Glutamatergic neuron (in vitro differentiated cells): ENCODE measurements at regions not wholly inside any gene's neighbourhood (a gene's known extent, or its start where the extent isn't known, plus 50 kb on each side); places are given as distances from the start of the nearest gene placed in this dataset.

Source experiments
- DNase-seq: peaks from one replicate; pipeline ENCODE4 v3.0.0; 2022
- H3K27ac Mint-ChIP-seq: one replicate; pipeline ENCODE4 v1.8.0; 2020; ENCODE audit warnings: mild to moderate bottlenecking, mixed read lengths, inconsistent platforms; ENCODE audit not compliant: unreplicated experiment
- H3K27me3 Mint-ChIP-seq: one replicate; pipeline ENCODE4 v1.8.0; 2020; ENCODE audit warnings: mild to moderate bottlenecking, moderate library complexity, mixed read lengths, inconsistent platforms; ENCODE audit not compliant: unreplicated experiment
- H3K36me3 Mint-ChIP-seq: one replicate; pipeline ENCODE4 v1.8.0; 2020; ENCODE audit warnings: mild to moderate bottlenecking, mixed read lengths, inconsistent platforms; ENCODE audit not compliant: unreplicated experiment
- H3K4me1 Mint-ChIP-seq: one replicate; pipeline ENCODE4 v1.8.0; 2020; ENCODE audit warnings: mild to moderate bottlenecking, low read depth, mixed read lengths, inconsistent platforms; ENCODE audit not compliant: unreplicated experiment
- H3K4me3 Mint-ChIP-seq: one replicate; pipeline ENCODE4 v1.8.0; 2020; ENCODE audit warnings: mild to moderate bottlenecking, mixed read lengths, inconsistent platforms; ENCODE audit not compliant: unreplicated experiment
- H3K9me3 Mint-ChIP-seq: one replicate; pipeline ENCODE4 v1.8.0; 2020; ENCODE audit warnings: mild to moderate bottlenecking, moderate library complexity, mixed read lengths, inconsistent platforms; ENCODE audit not compliant: unreplicated experiment
- CTCF ChIP-seq: fragments of 200-600 bp; sonication (generic); IDR thresholded peaks from one replicate; pipeline ENCODE4 v1.5.0; 2021; ENCODE audit not compliant: partially characterized antibody, unreplicated experiment

- DNase-seq = peak; percentile 22
- H3K36me3 Mint-ChIP-seq = peaks cover 6% of the 10 kb centered on the region
- no peak overlapping the region for H3K27ac Mint-ChIP-seq
- H3K9me3 Mint-ChIP-seq = peaks cover 14% of the 10 kb centered on the region
- H3K27me3 Mint-ChIP-seq = peaks cover 5% of the 10 kb centered on the region
- TF ChIP-seq CTCF = no peak
- H3K4me3 Mint-ChIP-seq = no peak overlapping the region
- no peaks in the 10 kb centered on the region for H3K4me1 Mint-ChIP-seq
Measured at GRCh38 chr1:5522531-5523145, 469.6 kb downstream of the NPHP4 start.

- no peaks in the 10 kb centered on the region for H3K4me1 Mint-ChIP-seq
- H3K36me3 Mint-ChIP-seq = peaks cover 6% of the 10 kb centered on the region
- no peak for DNase-seq
- no peak overlapping the region for H3K4me3 Mint-ChIP-seq
- H3K27ac Mint-ChIP-seq = no peak overlapping the region
- H3K27me3 Mint-ChIP-seq = peaks cover 7% of the 10 kb centered on the region
- no peak for TF ChIP-seq CTCF
- peaks cover 12% of the 10 kb centered on the region for H3K9me3 Mint-ChIP-seq
Measured at GRCh38 chr1:5519366-5520135, 472.7 kb downstream of the NPHP4 start.

GRCh38 chr1:5516756-5517155 is 475.5 kb downstream of the NPHP4 start:
- Mint-ChIP-seq H3K4me3 (no peak overlapping the region), H3K27me3 (peaks cover 5% of the 10 kb centered on the region), H3K36me3 (peaks cover 6% of the 10 kb centered on the region), H3K4me1 (no peaks in the 10 kb centered on the region), H3K9me3 (peaks cover 10% of the 10 kb centered on the region), H3K27ac (no peak overlapping the region)
- DNase-seq = no peak
- TF ChIP-seq CTCF = no peak

DNA sequence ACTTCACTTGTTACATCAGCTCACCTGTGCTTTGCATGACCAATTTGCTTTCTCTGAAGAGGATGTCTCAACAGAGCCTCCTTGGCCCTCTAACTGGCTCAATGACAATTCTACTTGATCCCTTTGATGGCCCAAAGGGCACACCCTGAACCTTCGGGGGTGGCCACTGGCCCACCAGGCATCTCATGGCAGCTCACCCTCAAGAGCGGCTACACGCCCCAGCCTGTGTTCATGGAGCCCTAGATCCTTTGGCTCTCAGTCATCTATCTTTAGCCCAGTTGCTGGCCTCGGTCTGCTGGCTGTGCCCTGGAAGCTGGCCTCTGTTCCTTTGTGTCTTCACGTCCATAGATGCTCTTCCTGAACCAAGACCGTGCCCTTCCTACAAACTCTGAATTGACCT is 476.7 kb downstream of the NPHP4 start:
- no peak for TF ChIP-seq CTCF
- peaks cover 2% of the 10 kb centered on the region for H3K27me3 Mint-ChIP-seq
- H3K27ac Mint-ChIP-seq = no peak overlapping the region
- H3K4me1 Mint-ChIP-seq = no peaks in the 10 kb centered on the region
- H3K9me3 Mint-ChIP-seq = peaks cover 10% of the 10 kb centered on the region
- H3K4me3 Mint-ChIP-seq = no peak overlapping the region
- DNase-seq = no peak
- peaks cover 4% of the 10 kb centered on the region for H3K36me3 Mint-ChIP-seq

- H3K4me1 Mint-ChIP-seq = no peaks in the 10 kb centered on the region
- TF ChIP-seq CTCF = peak; percentile 99
- no peaks in the 10 kb centered on the region for H3K36me3 Mint-ChIP-seq
- H3K9me3 Mint-ChIP-seq = peaks cover 5% of the 10 kb centered on the region
- peaks cover 2% of the 10 kb centered on the region for H3K27me3 Mint-ChIP-seq
- DNase-seq = peak; percentile 81
- H3K4me3 Mint-ChIP-seq = no peak overlapping the region
- no peak overlapping the region for H3K27ac Mint-ChIP-seq
Measured at GRCh38 chr1:5514527-5515183, 477.6 kb downstream of the NPHP4 start.
